Heart left ventricle (tissue), 16 donors: ENCODE measurements at regions not wholly inside any gene's neighbourhood (a gene's known extent, or its start where the extent isn't known, plus 50 kb on each side); places are given as distances from the start of the nearest gene placed in this dataset.

ENCODE experiments used
- ATAC-seq, 4 donors: fragments of 200-7000 bp; cut with Tn5 transposase; one replicate each; pipeline ENCODE4 v1.9.1; 2020 to 2022; ENCODE audit warnings: moderate library complexity in 4 of 4, mild to moderate bottlenecking in 3 of 4, moderate number of reproducible peaks in 1 of 4
- DNase-seq, 5 donors: peaks; one replicate each; pipeline ENCODE4 v3.0.0-alpha.2; 2020
- H3K27ac ChIP-seq, 12 donors: fragments of 200-600 bp; sonication (generic) in 4 of 12; one replicate each; pipeline versions ENCODE4 v1.5.0 to v1.8.0; 2016 to 2022; ENCODE audit warnings: mild to moderate bottlenecking in 2 of 12
- H3K27me3 ChIP-seq, 9 donors: fragments of 200-600 bp; sonication (generic) in 2 of 9; one replicate each; pipeline versions ENCODE4 v1.5.1 to v1.8.0; 2016 to 2022; ENCODE audit warnings: mild to moderate bottlenecking in 3 of 9
- H3K36me3 ChIP-seq, 9 donors: fragments of 200-600 bp; sonication (generic) in 2 of 9; one replicate each; pipeline versions ENCODE4 v1.5.0 to v1.8.0; 2018 to 2022; ENCODE audit warnings: mild to moderate bottlenecking in 2 of 9
- H3K4me1 ChIP-seq, 12 donors: fragments of 200-600 bp; sonication (generic) in 4 of 12; one replicate each; pipeline versions ENCODE4 v1.5.0 to v1.8.0; 2016 to 2022; ENCODE audit warnings: mild to moderate bottlenecking in 3 of 12
- H3K4me3 ChIP-seq, 12 donors: fragments of 200-600 bp; sonication (generic) in 4 of 12; one replicate each; pipeline versions ENCODE4 v1.5.0 to v1.8.0; 2017 to 2022; ENCODE audit warnings: mild to moderate bottlenecking in 9 of 12, moderate library complexity in 4 of 12
- H3K9me3 ChIP-seq, 12 donors: fragments of 200-600 bp; sonication (generic) in 4 of 12; one replicate each; pipeline versions ENCODE4 v1.5.0 to v1.8.0; 2016 to 2022; ENCODE audit warnings: mild to moderate bottlenecking in 1 of 12
- POLR2A ChIP-seq, 2 donors: fragments of 450-650 bp; IDR thresholded peaks; one replicate each; pipeline ENCODE4 v1.6.1; 2017; ENCODE audit warnings: antibody characterized with exemption in 2 of 2, mild to moderate bottlenecking in 2 of 2, moderate library complexity in 2 of 2
- WGBS, 4 donors: extraction: QIAGEN DNeasy Blood & Tissue Kit in 2 of 4; methylation state at CpG; one replicate each; pipeline versions ENCODE4 v1.1.5 to v1.1.7; 2013 to 2018; 5-methylcytosine and 5-hydroxymethylcytosine counted together
- intact Hi-C, 10 donors: fragments of 100-400 bp; cut with DNase I; formaldehyde crosslinking; loops; one replicate each; pipeline versions ENCODE4 v1.11.1 to v1.14.2; 2022
- TF ChIP-seq, protein P1 (sequence below), 12 donors: fragments of 200-600 bp; sonication (generic) in 4 of 12; IDR thresholded peaks; one replicate each; pipeline versions ENCODE4 v1.5.0 to v1.8.0; 2018 to 2022; ENCODE audit warnings: antibody characterized with exemption in 12 of 12, mild to moderate bottlenecking in 5 of 12
- donor health status: ischemic (EF 13 %, LVEDD 7.1; RV severe dilation, severe dysfunction).
- donor health status: healthy with polysubstance abuse.
- donor health status: DM: no; HTN: yes; CAD: no.
- donor health status: DM: no; HTN: no; CAD: no.
- donor health status: ischemic (EF 25% LVEDD 6.9; RV normal size, moderate dysfunction).
- donor health status: ischemic (EF 25% LVEDD 5.7; RV mildly dilated, moderate dysfunction).
- donor health status: healthy.
- donor health status: DM: yes; HTN: yes; CAD: no.
- donor health status: ischemic (EF 35%, LVEDD 5.7; RV mildly dilated, moderate dysfunction).
- donor health status: nonischemic (EF 11% LVEDD 7.7; RV severe dilation, severe dysfunction).
- donor health status: DM: yes; HTN: yes; CAD: no.
- donor health status: PGD.
- donor health status: ischemic (EF 29% LVEDD 5.4; RV normal size, mild dysfunction).
- donor health status: nonischemic (EF 23%, LVEDD 6.1; RV moderate dilation, normal function).

DNA sequence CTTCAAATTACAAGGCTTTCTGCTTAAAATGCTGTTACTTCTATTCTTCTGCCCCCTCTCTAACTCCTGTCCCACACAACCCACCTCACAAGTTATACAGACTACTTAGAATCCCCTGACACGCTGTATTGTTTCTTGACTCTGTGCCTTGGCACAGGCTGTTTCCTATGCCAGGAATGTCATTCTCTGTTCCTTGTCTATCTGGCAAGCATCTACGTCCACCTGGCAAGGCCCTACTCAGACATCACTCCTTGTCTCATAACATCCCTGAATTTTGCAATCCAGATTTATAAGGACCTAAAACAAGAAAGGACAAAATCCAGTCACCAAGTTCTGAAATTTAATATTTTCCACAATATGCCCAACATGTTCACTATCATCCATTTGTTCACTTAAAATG lies 182.0 kb upstream of the CHRM3 start:
- Histone ChIP-seq H3K4me1 (no peaks in the 10 kb centered on the region), H3K27me3 (no peaks in the 10 kb centered on the region), H3K27ac (no peak overlapping the region), H3K9me3 (no peaks in the 10 kb centered on the region), H3K4me3 (no peak overlapping the region), H3K36me3 (no peaks in the 10 kb centered on the region)
- intact Hi-C loops = no loop called here
- DNase-seq (no peak), ATAC-seq (no peak)
- TF ChIP-seq, protein P1, sequence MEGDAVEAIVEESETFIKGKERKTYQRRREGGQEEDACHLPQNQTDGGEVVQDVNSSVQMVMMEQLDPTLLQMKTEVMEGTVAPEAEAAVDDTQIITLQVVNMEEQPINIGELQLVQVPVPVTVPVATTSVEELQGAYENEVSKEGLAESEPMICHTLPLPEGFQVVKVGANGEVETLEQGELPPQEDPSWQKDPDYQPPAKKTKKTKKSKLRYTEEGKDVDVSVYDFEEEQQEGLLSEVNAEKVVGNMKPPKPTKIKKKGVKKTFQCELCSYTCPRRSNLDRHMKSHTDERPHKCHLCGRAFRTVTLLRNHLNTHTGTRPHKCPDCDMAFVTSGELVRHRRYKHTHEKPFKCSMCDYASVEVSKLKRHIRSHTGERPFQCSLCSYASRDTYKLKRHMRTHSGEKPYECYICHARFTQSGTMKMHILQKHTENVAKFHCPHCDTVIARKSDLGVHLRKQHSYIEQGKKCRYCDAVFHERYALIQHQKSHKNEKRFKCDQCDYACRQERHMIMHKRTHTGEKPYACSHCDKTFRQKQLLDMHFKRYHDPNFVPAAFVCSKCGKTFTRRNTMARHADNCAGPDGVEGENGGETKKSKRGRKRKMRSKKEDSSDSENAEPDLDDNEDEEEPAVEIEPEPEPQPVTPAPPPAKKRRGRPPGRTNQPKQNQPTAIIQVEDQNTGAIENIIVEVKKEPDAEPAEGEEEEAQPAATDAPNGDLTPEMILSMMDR (IDR thresholded peaks at IDR 0.05) = no peak
- TF ChIP-seq POLR2A (IDR thresholded peaks at IDR 0.05) = no peak
- WGBS, 4 donors = 70 to 82% (median 76%) methylated on average over 2 of the region's 2 CpGs

DNA sequence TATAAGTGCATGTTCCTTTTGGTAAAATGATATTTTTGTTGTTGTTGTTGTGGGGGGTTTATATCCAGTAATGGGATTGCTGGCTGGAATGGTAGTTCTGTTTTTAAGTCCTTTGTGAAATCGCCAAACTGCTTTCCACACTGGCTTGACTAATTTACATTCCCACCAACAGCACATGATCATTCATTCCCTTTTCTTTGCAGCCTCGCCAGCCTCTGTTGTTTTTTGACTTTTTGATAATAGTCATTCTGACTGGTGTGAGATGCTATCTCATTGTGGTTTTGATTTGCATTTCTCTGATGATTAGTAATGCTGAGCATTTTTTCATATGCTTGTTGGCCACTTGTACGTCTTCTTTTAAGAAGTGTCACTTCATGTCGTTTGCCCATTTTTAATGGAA lies 188.5 kb upstream of the CHRM3 start:
- no peak overlapping the region for H3K27ac ChIP-seq
- no peaks in the 10 kb centered on the region for H3K36me3 ChIP-seq
- no peak for ATAC-seq
- H3K9me3 ChIP-seq = peaks cover 0 to 10% (median 0%) of the 10 kb centered on the region in 12 donors
- no peak overlapping the region for H3K4me3 ChIP-seq
- TF ChIP-seq POLR2A (IDR thresholded peaks at IDR 0.05) = no peak
- TF ChIP-seq, protein P1 (IDR thresholded peaks at IDR 0.05) = no peak
- H3K27me3 ChIP-seq = no peaks in the 10 kb centered on the region
- H3K4me1 ChIP-seq = no peaks in the 10 kb centered on the region
- WGBS, 4 donors = 84 to 90% (median 89%) methylated on average over 4 of the region's 4 CpGs
- no peak for DNase-seq
- intact Hi-C loops = no loop called here

DNA sequence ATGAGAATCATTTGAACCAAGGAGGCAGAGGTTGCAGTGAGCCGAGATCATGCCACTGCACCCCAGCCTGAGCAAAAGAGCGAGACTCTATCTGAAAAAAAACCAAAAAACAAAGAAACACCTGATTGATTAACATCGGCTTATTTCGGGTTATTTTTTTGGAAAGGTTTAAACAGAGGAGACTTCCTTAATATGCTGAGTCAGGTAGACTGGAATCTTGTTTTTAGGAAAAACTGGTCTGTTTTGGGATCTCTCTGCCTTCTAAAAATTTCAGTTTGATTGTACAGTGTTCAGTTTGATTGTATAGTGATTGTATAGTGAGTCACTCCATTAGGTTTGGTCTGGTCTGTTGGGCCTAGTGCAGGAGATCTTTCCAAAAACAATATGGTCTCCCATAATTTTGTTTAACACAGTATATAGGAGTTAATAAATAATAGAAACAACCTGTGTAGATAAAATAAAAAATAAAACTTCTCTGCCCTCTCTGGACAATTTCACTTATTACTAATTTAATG lies 196.3 kb upstream of the CHRM3 start:
- Histone ChIP-seq H3K9me3 (peaks cover 0 to 10% (median 0%) of the 10 kb centered on the region in 12 donors), H3K4me1 (no peaks in the 10 kb centered on the region), H3K27me3 (no peaks in the 10 kb centered on the region), H3K36me3 (no peaks in the 10 kb centered on the region), H3K4me3 (no peak overlapping the region), H3K27ac (no peak overlapping the region)
- ATAC-seq (no peak), DNase-seq (no peak)
- TF ChIP-seq, protein P1 (IDR thresholded peaks at IDR 0.05) = no peak
- no peak for TF ChIP-seq POLR2A (IDR thresholded peaks at IDR 0.05)
- 83 to 96% (median 93%) methylated on average over 4 of the region's 4 CpGs for WGBS, 4 donors
- intact Hi-C loops = no loop called here

DNA sequence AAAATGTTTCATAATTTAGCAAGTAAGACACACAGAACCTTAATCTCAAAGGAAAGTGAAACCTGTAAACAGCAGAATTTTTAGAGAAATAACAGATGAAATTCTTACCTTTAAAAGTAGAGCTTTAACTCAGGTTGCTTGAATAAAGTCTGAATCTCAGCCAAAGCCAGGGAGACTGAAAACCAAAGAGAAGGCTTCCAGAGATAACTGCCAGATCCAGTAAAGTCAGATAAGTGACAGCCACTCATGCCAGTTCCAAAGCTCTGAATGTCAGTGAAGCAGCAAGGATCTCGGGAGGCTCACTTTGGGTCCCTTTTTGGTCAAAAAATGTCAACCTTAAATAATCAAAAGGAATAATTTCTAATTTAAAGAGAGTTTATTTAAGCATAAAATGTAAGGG lies 199.9 kb upstream of the CHRM3 start:
- Histone ChIP-seq H3K4me3 (no peak overlapping the region), H3K27me3 (no peaks in the 10 kb centered on the region), H3K4me1 (no peaks in the 10 kb centered on the region), H3K9me3 (peaks cover 0 to 3% (median 0%) of the 10 kb centered on the region in 12 donors), H3K27ac (no peak overlapping the region), H3K36me3 (no peaks in the 10 kb centered on the region)
- DNase-seq (no peak), ATAC-seq (no peak)
- TF ChIP-seq, protein P1 (IDR thresholded peaks at IDR 0.05) = no peak
- no peak for TF ChIP-seq POLR2A (IDR thresholded peaks at IDR 0.05)
- 21 to 45% (median 36%) methylated on average over 1 of the region's 1 CpG for WGBS, 4 donors
- intact Hi-C loops = no loop called here
